ENCODE measurements at regions not wholly inside any gene's neighbourhood (a gene's known extent, or its start where the extent isn't known, plus 50 kb on each side); places are given as distances from the start of the nearest gene placed in this dataset.

- TF ChIP-seq CTCF (IDR thresholded peaks at IDR 0.05) (no peak), POLR2A (IDR thresholded peaks at IDR 0.05) (no peak)
These were observed 80.0 kb upstream of the EPHA6 start for GRCh38 chr3:96734273-96735009.

Data from body of pancreas (tissue), 4 donors.